PC-3 (cell line): ENCODE measurements at regions not wholly inside any gene's neighbourhood (a gene's known extent, or its start where the extent isn't known, plus 50 kb on each side); places are given as distances from the start of the nearest gene placed in this dataset.

ENCODE experiments used
- ATAC-seq: fragments of 200-7000 bp; cut with Tn5 transposase; 2 replicates; pipeline ENCODE4 v1.9.1; 2020; ENCODE audit warnings: mild to moderate bottlenecking, moderate library complexity
- BruUV-seq: library from RNA; stranded (reverse); fragments of 400-500 nt; replicated peaks from 2 replicates; lab custom pipeline; 2021; lab: Mats Ljungman, UMichigan
- CTCF ChIA-PET: fragments of 300-600 bp; sonication (Branson Sonifier 250); formaldehyde crosslinking; loops from one replicate; lab custom pipeline; 2022; ENCODE audit warnings: antibody characterized with exemption; lab: Charles Lee
- POLR2A ChIA-PET: fragments of 300-600 bp; sonication (Branson Sonifier 250); formaldehyde crosslinking; loops from one replicate; lab custom pipeline; 2022; ENCODE audit warnings: antibody characterized with exemption; ENCODE audit not compliant: unreplicated experiment; lab: Charles Lee
- DNase-seq: peaks from one replicate; pipeline ENCODE4 v3.0.0-alpha.2; 2015
- H2AFZ ChIP-seq: fragments of 300-600 bp; sonication (generic); 2 replicates; pipeline ENCODE4 v1.6.0; 2016; ENCODE audit warnings: antibody characterized with exemption, low read length
- H3F3A ChIP-seq: fragments of 300-600 bp; sonication (generic); one replicate; pipeline ENCODE4 v1.6.0; 2017; ENCODE audit warnings: antibody characterized with exemption, low read length, control low read depth, mild to moderate bottlenecking; ENCODE audit not compliant: unreplicated experiment
- H3K27ac ChIP-seq: fragments of 300-600 bp; sonication (generic); 2 replicates; pipeline ENCODE4 v1.5.1; 2016; ENCODE audit warnings: mild to moderate bottlenecking, low read length
- H3K27me3 ChIP-seq: fragments of 300-600 bp; sonication (generic); 2 replicates; pipeline ENCODE4 v1.6.1; 2016; ENCODE audit warnings: low read length, mixed read lengths
- H3K36me3 ChIP-seq: fragments of 300-600 bp; sonication (generic); 2 replicates; pipeline ENCODE4 v1.6.1; 2016; ENCODE audit warnings: low read depth, mixed run types, low read length, mixed read lengths
- H3K4me1 ChIP-seq: fragments of 300-600 bp; sonication (generic); 2 replicates; pipeline ENCODE4 v1.5.1; 2016; ENCODE audit warnings: low read length; ENCODE audit not compliant: insufficient read depth
- H3K4me2 ChIP-seq: fragments of 300-600 bp; sonication (generic); 2 replicates; pipeline ENCODE4 v1.6.0; 2016; ENCODE audit warnings: low read length
- H3K4me3 ChIP-seq: fragments of 300-600 bp; sonication (generic); 2 replicates; pipeline ENCODE4 v1.5.1; 2016; ENCODE audit warnings: mild to moderate bottlenecking, low read length, mixed read lengths
- H3K79me2 ChIP-seq: fragments of 300-600 bp; sonication (generic); 2 replicates; pipeline ENCODE4 v1.6.1; 2017; ENCODE audit warnings: low read length, mixed read lengths
- H3K9ac ChIP-seq: fragments of 300-600 bp; sonication (generic); 2 replicates; pipeline ENCODE4 v1.6.0; 2016; ENCODE audit warnings: mild to moderate bottlenecking, low read length
- H3K9me2 ChIP-seq: fragments of 300-600 bp; sonication (generic); replicated peaks from 2 replicates; pipeline ENCODE4 v1.6.1; 2016; ENCODE audit warnings: mixed run types, low read length, mixed read lengths
- H3K9me3 ChIP-seq: fragments of 300-600 bp; sonication (generic); 2 replicates; pipeline ENCODE4 v1.6.1; 2016; ENCODE audit warnings: low read length, mixed read lengths
- H4K20me1 ChIP-seq: fragments of 300-600 bp; sonication (generic); 2 replicates; pipeline ENCODE4 v1.6.1; 2016; ENCODE audit warnings: low read length, mixed read lengths
- CTCF ChIP-seq: fragments of 300-600 bp; sonication (generic); conservative IDR thresholded peaks from 2 replicates; pipeline ENCODE4 v1.5.1; 2017; ENCODE audit warnings: antibody characterized with exemption, low read depth, mild to moderate bottlenecking, low read length
- EZH2 ChIP-seq: fragments of 300-600 bp; sonication (generic); IDR thresholded peaks from one replicate; pipeline ENCODE4 v1.6.1; 2017; ENCODE audit warnings: antibody characterized with exemption, mild to moderate bottlenecking, low read length; ENCODE audit not compliant: unreplicated experiment
- EZH2phosphoT487 ChIP-seq: fragments of 300-600 bp; sonication (generic); IDR thresholded peaks from 2 replicates; pipeline ENCODE4 v1.6.1; 2018; ENCODE audit warnings: mild to moderate bottlenecking, antibody characterized with exemption, low read length, borderline replicate concordance
- intact Hi-C: fragments of 100-400 bp; cut with micrococcal nuclease; formaldehyde crosslinking; loops from 2 replicates; pipeline ENCODE4 v1.9.0; 2023

GRCh38 chr4:184292465-184292867, 74.8 kb upstream of the ENPP6 start:
- Histone ChIP-seq H3K4me1 (peaks cover 9% of the 10 kb centered on the region), H2AFZ (no peak overlapping the region), H3K4me2 (no peak overlapping the region), H4K20me1 (no peaks in the 10 kb centered on the region), H3K9me3 (no peaks in the 10 kb centered on the region), H3K9ac (no peak overlapping the region), H3K4me3 (no peak overlapping the region), H3K27ac (no peak overlapping the region), H3K9me2 (no peaks in the 10 kb centered on the region), H3K36me3 (no peaks in the 10 kb centered on the region), H3F3A (no peaks in the 10 kb centered on the region), H3K27me3 (no peaks in the 10 kb centered on the region), H3K79me2 (no peaks in the 10 kb centered on the region)
- TF ChIP-seq CTCF (no peak), EZH2 (no peak), EZH2phosphoT487 (no peak)
- CTCF ChIA-PET = no interaction called here
- DNase-seq (no peak), ATAC-seq (no peak)
- BruUV-seq = no TSS peak
- intact Hi-C loops = no loop called here
- POLR2A ChIA-PET = no interaction called here

- intact Hi-C loops = no loop called here
- CTCF ChIA-PET = no interaction called here
These were observed 71.5 kb upstream of the ENPP6 start for GRCh38 chr4:184289179-184289535.

More at GRCh38 chr4:184289179-184289535, 71.5 kb upstream of the ENPP6 start:
- Histone ChIP-seq H3K4me3 (no peak overlapping the region), H4K20me1 (no peaks in the 10 kb centered on the region), H3K4me1 (peaks cover 13% of the 10 kb centered on the region), H2AFZ (no peak overlapping the region), H3K27ac (no peak overlapping the region), H3K9ac (no peak overlapping the region), H3K36me3 (no peaks in the 10 kb centered on the region), H3K27me3 (no peaks in the 10 kb centered on the region), H3K9me3 (no peaks in the 10 kb centered on the region), H3K4me2 (no peak overlapping the region), H3K79me2 (no peaks in the 10 kb centered on the region), H3F3A (no peaks in the 10 kb centered on the region), H3K9me2 (no peaks in the 10 kb centered on the region)
- POLR2A ChIA-PET = no interaction called here
- DNase-seq (no peak), ATAC-seq (no peak)
- BruUV-seq = no TSS peak
- TF ChIP-seq CTCF = no peak
- TF ChIP-seq EZH2phosphoT487 = no peak
- no peak for TF ChIP-seq EZH2
